AG04449 (cell line): ENCODE measurements at regions not wholly inside any gene's neighbourhood (a gene's known extent, or its start where the extent isn't known, plus 50 kb on each side); places are given as distances from the start of the nearest gene placed in this dataset.
"Not testable (repeated sequence)": the region's sequence is repeated elsewhere in the genome, so short reads cannot be mapped to it uniquely, and the experiment has no call there.

Source experiments
- CTCF ChIA-PET: fragments of 350-600 bp; formaldehyde crosslinking; extraction: SDS; loops from one replicate; lab custom pipeline; 2021; ENCODE audit warnings: antibody characterized with exemption; lab: Yijun Ruan, JAX
- POLR2A ChIA-PET: fragments of 400-600, 350-600 bp; formaldehyde crosslinking; extraction: SDS; loops from one replicate; lab custom pipeline; 2020; ENCODE audit warnings: antibody characterized with exemption, inconsistent platforms; lab: Yijun Ruan, JAX
- DNase-seq: peaks from one replicate; pipeline ENCODE4 v3.0.0-alpha.2; 2010; ENCODE audit warnings: low read depth, low spot score
- H3K4me3 ChIP-seq: 2 replicates; pipeline ENCODE4 v1.5.1; 2011; ENCODE audit warnings: low read depth, mild to moderate bottlenecking, control low read depth, low read length
- TF ChIP-seq, protein P1 (sequence below): IDR thresholded peaks from one replicate; pipeline ENCODE4 v1.5.1; 2011; ENCODE audit warnings: mild to moderate bottlenecking, moderate library complexity, low read length, control low read depth, inconsistent platforms; ENCODE audit not compliant: insufficient read depth; ENCODE audit errors: missing control alignments

GRCh38 chr4:84110040-84110439, 389.1 kb downstream of the NKX6-1 start:
- POLR2A ChIA-PET = no interaction called here
- CTCF ChIA-PET = no interaction called here
- H3K4me3 ChIP-seq = no peak overlapping the region
- TF ChIP-seq, protein P1, sequence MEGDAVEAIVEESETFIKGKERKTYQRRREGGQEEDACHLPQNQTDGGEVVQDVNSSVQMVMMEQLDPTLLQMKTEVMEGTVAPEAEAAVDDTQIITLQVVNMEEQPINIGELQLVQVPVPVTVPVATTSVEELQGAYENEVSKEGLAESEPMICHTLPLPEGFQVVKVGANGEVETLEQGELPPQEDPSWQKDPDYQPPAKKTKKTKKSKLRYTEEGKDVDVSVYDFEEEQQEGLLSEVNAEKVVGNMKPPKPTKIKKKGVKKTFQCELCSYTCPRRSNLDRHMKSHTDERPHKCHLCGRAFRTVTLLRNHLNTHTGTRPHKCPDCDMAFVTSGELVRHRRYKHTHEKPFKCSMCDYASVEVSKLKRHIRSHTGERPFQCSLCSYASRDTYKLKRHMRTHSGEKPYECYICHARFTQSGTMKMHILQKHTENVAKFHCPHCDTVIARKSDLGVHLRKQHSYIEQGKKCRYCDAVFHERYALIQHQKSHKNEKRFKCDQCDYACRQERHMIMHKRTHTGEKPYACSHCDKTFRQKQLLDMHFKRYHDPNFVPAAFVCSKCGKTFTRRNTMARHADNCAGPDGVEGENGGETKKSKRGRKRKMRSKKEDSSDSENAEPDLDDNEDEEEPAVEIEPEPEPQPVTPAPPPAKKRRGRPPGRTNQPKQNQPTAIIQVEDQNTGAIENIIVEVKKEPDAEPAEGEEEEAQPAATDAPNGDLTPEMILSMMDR = no peak
- DNase-seq = no peak

DNA sequence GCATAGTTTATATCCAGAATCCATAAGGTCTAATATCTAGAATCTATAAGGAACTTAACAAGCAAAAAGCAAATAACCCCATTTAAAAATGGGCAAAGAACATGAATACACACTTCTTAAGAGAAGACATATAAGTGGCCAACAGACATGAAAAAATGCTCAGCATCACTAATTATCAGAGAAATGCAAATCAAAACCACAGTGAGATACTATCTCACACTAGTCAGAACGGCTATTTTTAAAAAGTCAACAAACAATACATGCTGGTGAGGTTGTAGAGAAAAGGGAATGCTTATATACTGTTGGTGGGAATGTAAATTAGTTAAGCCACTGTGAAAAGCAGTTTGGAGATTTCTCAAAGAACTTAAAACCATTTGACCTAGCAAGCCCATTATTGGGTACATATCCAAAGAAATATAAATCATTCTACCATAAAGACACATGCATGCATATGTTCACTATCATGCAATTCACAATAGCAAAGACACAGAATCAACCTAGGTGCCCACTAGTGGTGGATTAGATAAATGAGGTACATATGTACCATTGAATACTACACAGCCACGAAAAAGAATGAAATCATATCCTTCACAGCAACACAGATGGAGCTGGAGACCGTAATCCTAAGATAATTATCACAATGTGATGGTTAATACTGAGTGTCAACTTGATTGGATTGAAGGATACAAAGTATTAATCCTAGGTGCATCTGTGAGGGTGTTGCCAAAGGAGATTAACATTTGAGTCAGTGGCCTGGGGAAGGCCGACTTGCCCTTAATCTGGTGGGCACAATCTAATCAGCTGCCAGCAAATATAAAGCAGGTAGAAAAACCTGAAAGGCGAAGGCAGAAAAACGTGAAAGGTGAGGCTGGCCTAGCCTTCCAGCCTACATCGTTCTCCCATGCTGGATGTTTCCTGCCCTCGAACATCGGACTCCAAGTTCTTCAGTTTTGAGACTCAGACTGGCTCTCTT, 397.2 kb downstream of the NKX6-1 start:
- H3K4me3 ChIP-seq, POLR2A ChIA-PET, DNase-seq: not testable (repeated sequence)
- CTCF ChIA-PET = interaction anchor here (0.7 kb wide), 1 partner anchor 211 kb away, joined by 3 read pairs; no protein-coding TSS in a partner anchor

DNA sequence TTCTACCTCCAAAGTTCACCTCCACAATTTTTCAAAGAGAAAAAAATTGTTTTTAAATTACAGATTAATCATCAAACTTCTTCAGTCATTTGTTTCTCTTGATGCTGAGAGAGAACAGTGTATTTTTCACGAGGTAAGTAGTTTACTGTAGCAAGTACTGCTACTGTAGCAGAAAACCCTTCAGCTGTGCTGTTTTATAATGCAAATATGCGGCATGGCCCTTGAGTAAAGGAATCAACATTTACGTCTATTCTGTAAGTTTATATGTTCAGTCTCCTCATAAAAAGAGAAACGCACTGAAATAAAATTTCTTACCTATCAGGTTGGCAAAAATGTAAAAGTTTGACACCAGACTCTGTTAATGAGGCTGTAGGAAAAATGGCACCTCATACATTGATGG, 399.0 kb downstream of the NKX6-1 start:
- CTCF ChIA-PET = no interaction called here
- POLR2A ChIA-PET = no interaction called here
- TF ChIP-seq, protein P1 = no peak
- DNase-seq = no peak
- H3K4me3 ChIP-seq = no peak overlapping the region

- POLR2A ChIA-PET = no interaction called here
- CTCF ChIA-PET = no interaction called here
- H3K4me3 ChIP-seq = no peak overlapping the region
- DNase-seq = no peak
- TF ChIP-seq, protein P1 = no peak
Measured at GRCh38 chr4:84099599-84099998, 399.5 kb downstream of the NKX6-1 start.

DNA sequence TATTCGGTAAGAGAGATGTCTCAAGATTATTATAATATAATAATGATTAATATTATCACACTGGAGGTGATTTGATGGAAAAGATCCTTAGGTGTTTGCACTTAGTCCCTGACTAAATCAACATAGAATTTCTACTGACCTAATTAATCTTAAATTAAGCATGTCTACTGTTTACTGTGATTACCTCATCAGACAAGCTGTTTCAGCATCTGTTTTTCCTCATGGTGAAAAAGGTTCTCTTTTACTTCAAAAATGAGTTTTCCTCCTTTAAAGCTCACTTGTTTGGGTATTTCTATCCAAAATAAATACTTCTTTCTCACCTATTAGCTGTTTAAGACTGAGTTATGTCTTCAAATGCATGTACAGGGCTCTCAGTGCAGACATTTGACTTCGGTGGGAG, 407.8 kb downstream of the NKX6-1 start:
- no peak for DNase-seq
- H3K4me3 ChIP-seq = no peak overlapping the region
- POLR2A ChIA-PET = no interaction called here
- CTCF ChIA-PET = no interaction called here
- TF ChIP-seq, protein P1 = no peak

DNA sequence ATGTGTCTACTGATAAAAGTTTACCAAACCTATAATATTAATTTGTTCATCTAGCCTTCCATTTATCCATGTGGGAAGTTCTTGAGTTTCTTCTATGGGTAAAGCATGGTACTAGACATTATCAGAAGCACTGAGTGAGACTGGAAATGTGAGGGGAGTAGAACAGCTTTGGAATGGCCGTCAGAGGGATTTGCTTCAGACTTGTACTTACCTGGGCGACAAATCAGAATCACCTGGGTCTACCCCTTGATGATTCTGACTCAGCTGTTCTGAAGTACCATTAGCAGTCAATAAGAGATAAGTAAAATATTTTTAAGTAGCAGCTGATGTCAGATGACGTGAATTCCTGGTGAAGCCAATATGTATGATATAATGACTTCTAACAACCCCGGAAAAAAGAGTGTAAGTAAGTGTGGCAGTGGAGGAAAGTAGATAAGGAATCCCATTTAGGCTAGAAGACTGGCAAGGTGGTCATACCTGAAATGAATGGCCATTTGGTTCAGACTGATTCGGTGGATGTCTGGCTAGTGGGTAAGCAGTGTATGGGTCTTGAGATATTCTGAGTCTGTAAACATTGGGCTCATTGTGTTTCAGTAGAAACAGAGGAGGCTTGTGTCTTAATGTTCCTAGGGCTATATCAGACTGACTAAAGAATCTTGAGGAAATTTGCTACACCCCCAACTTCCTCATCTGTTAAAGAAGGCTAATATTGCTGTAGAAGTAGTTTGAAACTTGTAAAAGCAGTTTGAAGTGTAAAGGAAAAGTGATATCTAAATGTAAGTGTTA, 409.2 kb downstream of the NKX6-1 start:
- H3K4me3 ChIP-seq = no peak overlapping the region
- CTCF ChIA-PET = no interaction called here
- no peak for DNase-seq
- TF ChIP-seq, protein P1 = no peak
- POLR2A ChIA-PET = no interaction called here
